Type B pancreatic cell (in vitro differentiated cells): ENCODE measurements at regions not wholly inside any gene's neighbourhood (a gene's known extent, or its start where the extent isn't known, plus 50 kb on each side); places are given as distances from the start of the nearest gene placed in this dataset.
A peak's percentile ranks its signal among the peaks of the same experiment; 100 is the strongest.

Experiments
- DNase-seq: peaks from one replicate; pipeline ENCODE4 v3.0.0; 2021; ENCODE audit warnings: mixed read lengths; ENCODE audit not compliant: unreplicated experiment; ENCODE audit errors: extremely low spot score
- H3K27ac Mint-ChIP-seq: 2 replicates; pipeline ENCODE4 v1.8.0; 2021; ENCODE audit warnings: mild to moderate bottlenecking, mixed read lengths
- H3K27me3 Mint-ChIP-seq: 2 replicates; pipeline ENCODE4 v1.8.0; 2021; ENCODE audit warnings: mixed read lengths
- H3K36me3 Mint-ChIP-seq: 2 replicates; pipeline ENCODE4 v1.8.0; 2021; ENCODE audit warnings: mixed read lengths
- H3K4me1 Mint-ChIP-seq: one replicate; pipeline ENCODE4 v1.8.0; 2021; ENCODE audit warnings: mixed read lengths; ENCODE audit not compliant: unreplicated experiment
- H3K4me3 Mint-ChIP-seq: 2 replicates; pipeline ENCODE4 v1.8.0; 2021; ENCODE audit warnings: mild to moderate bottlenecking, mixed read lengths
- H3K9me3 Mint-ChIP-seq: 2 replicates; pipeline ENCODE4 v1.8.0; 2021; ENCODE audit warnings: mixed read lengths
- CTCF ChIP-seq: fragments of 200-600 bp; sonication (generic); conservative IDR thresholded peaks from 2 replicates; pipeline ENCODE4 v1.5.0; 2021; ENCODE audit warnings: antibody characterized with exemption, mild to moderate bottlenecking

DNA sequence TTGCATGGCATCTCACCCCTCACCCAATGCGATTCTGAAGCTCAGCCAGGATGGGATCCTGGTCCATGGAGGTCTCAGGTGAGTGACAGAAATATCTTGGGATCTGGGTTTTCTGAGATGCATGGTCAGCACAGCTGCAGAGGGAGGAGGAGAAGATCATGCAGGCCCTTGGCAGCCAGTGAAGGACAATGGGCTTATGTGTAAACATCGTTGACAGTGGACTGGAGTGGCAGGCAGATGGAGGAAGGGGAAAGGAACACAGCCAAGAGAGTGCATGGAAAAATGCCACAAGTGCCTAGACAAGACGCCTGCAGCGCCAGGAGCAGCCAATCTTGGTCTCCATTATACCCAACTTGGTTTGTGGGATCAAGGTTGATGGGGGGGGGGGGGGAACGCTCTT lies 347.9 kb downstream of the MCTP2 start:
- no peaks in the 10 kb centered on the region for H3K9me3 Mint-ChIP-seq
- no peak for DNase-seq
- no peak for TF ChIP-seq CTCF
- H3K4me1 Mint-ChIP-seq = no peaks in the 10 kb centered on the region
- H3K27ac Mint-ChIP-seq = no peak overlapping the region
- no peak overlapping the region for H3K4me3 Mint-ChIP-seq
- H3K36me3 Mint-ChIP-seq = no peaks in the 10 kb centered on the region
- peaks cover 8% of the 10 kb centered on the region for H3K27me3 Mint-ChIP-seq

DNA sequence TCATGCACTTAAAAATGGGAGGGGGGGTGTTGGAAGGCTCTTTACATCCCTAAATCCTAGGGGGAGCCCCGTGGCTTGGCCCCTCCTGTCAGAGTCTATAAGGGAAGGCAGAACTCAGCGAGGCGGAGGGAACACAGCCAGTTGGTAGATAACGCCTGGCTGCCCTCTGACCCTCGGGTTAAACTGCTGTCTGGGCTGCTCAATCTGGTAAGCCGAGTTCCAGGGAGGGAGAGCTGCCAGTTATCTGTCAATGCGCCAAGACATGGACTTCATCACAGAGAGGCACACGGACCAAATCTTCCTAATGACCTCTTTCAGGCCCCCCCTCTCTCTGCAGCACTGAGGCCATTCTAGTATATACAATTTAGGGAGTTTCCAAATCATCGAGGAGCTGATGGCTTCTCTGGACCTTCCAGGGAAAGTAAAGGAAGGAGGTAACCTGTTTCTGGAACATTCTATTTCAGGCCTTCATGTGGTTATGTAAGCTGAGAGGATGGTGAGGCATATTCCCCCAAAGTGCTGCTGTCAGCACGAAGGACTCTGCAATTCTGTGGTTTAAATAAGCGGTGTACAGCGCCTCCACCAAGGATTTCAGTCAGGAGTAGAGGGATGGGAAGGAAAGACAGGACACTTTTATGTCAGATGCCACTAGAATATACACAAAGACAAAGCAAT lies 349.0 kb downstream of the MCTP2 start:
- no peak overlapping the region for H3K27ac Mint-ChIP-seq
- no peak for TF ChIP-seq CTCF
- no peaks in the 10 kb centered on the region for H3K9me3 Mint-ChIP-seq
- H3K4me3 Mint-ChIP-seq = no peak overlapping the region
- peaks cover 8% of the 10 kb centered on the region for H3K27me3 Mint-ChIP-seq
- no peaks in the 10 kb centered on the region for H3K36me3 Mint-ChIP-seq
- no peak for DNase-seq
- no peaks in the 10 kb centered on the region for H3K4me1 Mint-ChIP-seq

GRCh38 chr15:94582368-94582767 lies 351.0 kb downstream of the MCTP2 start:
- Mint-ChIP-seq H3K9me3 (no peaks in the 10 kb centered on the region), H3K36me3 (no peaks in the 10 kb centered on the region), H3K27ac (no peak overlapping the region), H3K4me1 (no peaks in the 10 kb centered on the region), H3K27me3 (peaks cover 8% of the 10 kb centered on the region), H3K4me3 (no peak overlapping the region)
- DNase-seq = no peak
- peak; percentile 71 for TF ChIP-seq CTCF

DNA sequence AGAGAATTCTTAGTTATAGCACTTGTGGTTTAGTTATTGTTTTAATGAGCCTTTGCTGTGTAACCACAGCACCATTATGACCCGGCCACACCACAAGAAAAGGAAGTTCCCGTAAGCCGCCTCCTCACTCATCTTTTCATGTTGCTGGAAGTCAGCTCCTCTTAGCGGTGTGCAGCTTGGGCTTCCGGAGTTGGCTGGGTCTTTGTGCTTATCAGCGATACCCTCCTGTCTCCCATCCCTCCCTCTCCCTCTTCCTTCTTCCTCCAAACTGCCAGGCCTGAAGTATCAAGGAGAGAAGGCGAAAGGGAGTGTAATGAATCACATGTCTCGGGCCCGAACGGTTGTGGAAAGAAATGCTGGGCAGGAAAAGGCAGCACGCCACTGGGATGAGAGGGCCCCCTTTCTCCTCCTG lies 353.5 kb downstream of the MCTP2 start:
- TF ChIP-seq CTCF = no peak
- DNase-seq = no peak
- Mint-ChIP-seq H3K36me3 (no peaks in the 10 kb centered on the region), H3K9me3 (no peaks in the 10 kb centered on the region), H3K4me1 (no peaks in the 10 kb centered on the region), H3K4me3 (no peak overlapping the region), H3K27ac (no peak overlapping the region), H3K27me3 (peaks cover 8% of the 10 kb centered on the region)

GRCh38 chr15:94586099-94586498 lies 354.7 kb downstream of the MCTP2 start:
- H3K27ac Mint-ChIP-seq = no peak overlapping the region
- H3K9me3 Mint-ChIP-seq = no peaks in the 10 kb centered on the region
- no peaks in the 10 kb centered on the region for H3K36me3 Mint-ChIP-seq
- H3K27me3 Mint-ChIP-seq = peaks cover 2% of the 10 kb centered on the region
- no peak for TF ChIP-seq CTCF
- H3K4me3 Mint-ChIP-seq = no peak overlapping the region
- no peaks in the 10 kb centered on the region for H3K4me1 Mint-ChIP-seq
- no peak for DNase-seq

- no peaks in the 10 kb centered on the region for H3K9me3 Mint-ChIP-seq
- H3K27me3 Mint-ChIP-seq = no peaks in the 10 kb centered on the region
- no peak overlapping the region for H3K4me3 Mint-ChIP-seq
- DNase-seq = no peak
- H3K27ac Mint-ChIP-seq = no peak overlapping the region
- H3K36me3 Mint-ChIP-seq = no peaks in the 10 kb centered on the region
- no peaks in the 10 kb centered on the region for H3K4me1 Mint-ChIP-seq
- TF ChIP-seq CTCF = no peak
Measured at GRCh38 chr15:94587113-94587512, 355.8 kb downstream of the MCTP2 start.
